NCI-H1092 treated with DMSO at 0.1 percent for 48 hours (cell line): ENCODE measurements at regions not wholly inside any gene's neighbourhood (a gene's known extent, or its start where the extent isn't known, plus 50 kb on each side); places are given as distances from the start of the nearest gene placed in this dataset.
"Not testable (repeated sequence)": the region's sequence is repeated elsewhere in the genome, so short reads cannot be mapped to it uniquely, and the experiment has no call there.

Source experiments
- DNase-seq: peaks from one replicate; lab custom pipeline; 2025; lab: John Stamatoyannopoulos, UW

DNA sequence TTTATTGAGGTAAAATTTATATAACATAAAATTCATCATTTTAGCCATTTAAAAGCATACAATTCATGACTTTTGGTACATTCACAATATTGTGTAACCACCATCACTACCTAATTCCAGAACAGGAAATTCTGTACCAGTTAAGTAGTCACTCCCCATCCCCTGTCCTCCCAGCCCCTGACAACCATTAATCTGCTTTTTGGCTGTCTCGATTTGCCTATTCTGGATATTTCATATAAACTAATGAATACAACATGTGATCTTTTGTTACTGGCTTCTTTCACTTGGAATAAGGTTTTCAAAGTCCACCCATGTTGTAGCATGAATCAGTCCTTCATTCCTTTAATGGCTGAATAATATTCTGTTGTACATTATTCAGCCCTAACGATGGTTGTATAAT, 115.6 kb upstream of the KLF14 start:
- no peak for DNase-seq

GRCh38 chr7:130850956-130851355, 116.9 kb upstream of the KLF14 start:
- DNase-seq, result no peak

DNA sequence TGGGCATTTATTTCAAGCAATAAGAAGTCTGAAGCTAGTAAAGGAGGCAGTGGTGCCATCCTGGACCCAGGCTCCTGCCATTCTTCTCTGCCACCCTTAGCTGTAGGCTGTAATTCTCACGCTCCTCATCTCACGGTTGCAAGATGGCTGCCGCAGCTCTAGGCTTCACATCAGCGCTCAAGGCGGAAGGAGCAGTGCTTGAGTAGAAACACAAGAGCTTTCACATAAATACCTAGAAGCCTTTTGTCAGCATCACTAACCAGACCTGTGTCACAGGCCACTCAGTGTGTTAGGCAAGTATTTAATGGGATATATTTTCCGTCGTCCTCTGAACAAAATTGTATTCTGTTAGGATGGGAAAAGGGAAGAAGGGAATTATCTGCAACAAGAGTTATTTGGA, 118.9 kb upstream of the KLF14 start:
- no peak for DNase-seq

DNA sequence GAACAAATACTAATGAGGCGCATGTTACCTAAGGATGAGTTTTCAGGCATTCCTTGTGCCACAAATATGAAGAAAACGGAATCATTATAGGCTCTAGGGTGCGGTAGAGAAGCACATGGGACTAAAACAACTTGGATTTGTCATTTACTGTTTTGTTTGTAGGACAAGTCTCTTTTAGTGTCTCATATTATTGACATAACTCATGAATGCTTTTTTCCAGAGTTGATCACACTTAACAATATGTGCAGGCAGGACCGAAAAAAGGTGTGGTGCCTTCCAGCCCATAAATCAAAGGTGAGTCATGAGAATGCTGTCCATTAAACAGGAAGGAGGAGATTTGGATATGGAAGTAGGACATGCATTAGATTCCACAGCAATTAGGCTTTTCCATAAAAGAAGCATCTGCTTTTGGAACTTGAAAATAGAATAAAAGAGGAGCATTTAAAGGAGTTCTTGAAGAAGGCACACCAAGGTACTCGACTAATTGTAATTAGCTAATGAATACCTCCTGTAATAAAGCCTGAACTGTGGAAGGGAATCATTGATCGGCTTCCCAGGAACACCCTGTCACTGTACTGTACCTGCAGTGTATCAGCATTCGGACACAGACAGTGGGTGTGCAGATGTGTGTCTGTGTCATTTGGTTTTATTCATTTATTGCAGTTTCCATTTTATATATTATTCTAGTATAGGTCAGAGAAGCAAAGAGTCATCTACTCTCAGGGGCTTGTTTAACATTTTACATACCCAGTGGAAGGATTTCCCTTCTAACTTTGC, 119.7 kb upstream of the KLF14 start:
- no peak for DNase-seq

GRCh38 chr7:130854481-130854880, 120.5 kb upstream of the KLF14 start:
- DNase-seq, result no peak

GRCh38 chr7:130856866-130857265, 122.9 kb upstream of the KLF14 start:
- no peak for DNase-seq

- not testable (repeated sequence) for DNase-seq
Measured at GRCh38 chr7:130860832-130861231, 126.8 kb upstream of the KLF14 start.

GRCh38 chr7:130865408-130866236, 131.6 kb upstream of the KLF14 start:
- no peak for DNase-seq

DNA sequence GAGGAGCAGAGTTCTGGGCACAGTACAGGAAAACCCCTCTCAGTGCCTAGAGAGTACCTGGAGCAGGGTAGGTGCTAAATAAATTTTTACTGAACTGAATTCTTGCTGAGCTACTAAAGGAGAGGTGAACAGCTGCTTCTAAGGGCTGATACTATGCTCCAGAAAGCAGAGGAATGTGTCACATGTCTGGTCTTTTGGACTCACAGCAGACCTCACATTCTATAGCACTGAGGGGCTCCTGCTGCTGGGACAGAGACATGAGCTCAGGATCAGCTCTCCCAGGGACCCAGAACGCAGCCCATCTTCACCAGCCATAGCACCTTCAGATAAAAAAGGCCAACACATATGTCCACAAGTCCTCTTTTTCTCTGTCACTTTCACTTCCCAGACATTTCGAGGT, 133.0 kb upstream of the KLF14 start:
- no peak for DNase-seq

GRCh38 chr7:130867581-130868136, 133.7 kb upstream of the KLF14 start:
- no peak for DNase-seq

DNA sequence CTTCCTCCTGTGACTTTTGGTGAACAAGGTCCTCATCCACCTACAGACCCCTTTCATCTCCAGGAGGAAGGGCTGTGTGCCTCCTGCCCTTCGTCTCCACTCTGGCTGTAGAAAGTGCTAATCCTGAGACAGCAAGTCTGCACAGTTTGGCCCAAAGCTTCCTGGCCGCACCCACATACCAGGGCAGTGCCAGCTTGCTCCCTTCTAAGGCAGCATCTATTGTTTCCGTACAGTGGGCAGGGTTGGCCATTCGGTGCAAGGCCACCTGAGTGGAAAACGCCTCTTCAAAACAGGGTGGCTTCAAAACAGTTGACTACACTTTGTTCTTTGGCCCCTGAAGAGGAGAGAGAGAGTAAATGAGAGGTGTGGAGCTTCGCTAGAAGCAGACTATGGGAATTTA, 134.1 kb upstream of the KLF14 start:
- DNase-seq, result no peak

GRCh38 chr7:130869918-130870317, 135.9 kb upstream of the KLF14 start:
- DNase-seq, result no peak

- no peak for DNase-seq
Measured at GRCh38 chr7:130872341-130872740, 138.3 kb upstream of the KLF14 start.

- no peak for DNase-seq
Measured at GRCh38 chr7:130872756-130873448, 138.9 kb upstream of the KLF14 start.

DNA sequence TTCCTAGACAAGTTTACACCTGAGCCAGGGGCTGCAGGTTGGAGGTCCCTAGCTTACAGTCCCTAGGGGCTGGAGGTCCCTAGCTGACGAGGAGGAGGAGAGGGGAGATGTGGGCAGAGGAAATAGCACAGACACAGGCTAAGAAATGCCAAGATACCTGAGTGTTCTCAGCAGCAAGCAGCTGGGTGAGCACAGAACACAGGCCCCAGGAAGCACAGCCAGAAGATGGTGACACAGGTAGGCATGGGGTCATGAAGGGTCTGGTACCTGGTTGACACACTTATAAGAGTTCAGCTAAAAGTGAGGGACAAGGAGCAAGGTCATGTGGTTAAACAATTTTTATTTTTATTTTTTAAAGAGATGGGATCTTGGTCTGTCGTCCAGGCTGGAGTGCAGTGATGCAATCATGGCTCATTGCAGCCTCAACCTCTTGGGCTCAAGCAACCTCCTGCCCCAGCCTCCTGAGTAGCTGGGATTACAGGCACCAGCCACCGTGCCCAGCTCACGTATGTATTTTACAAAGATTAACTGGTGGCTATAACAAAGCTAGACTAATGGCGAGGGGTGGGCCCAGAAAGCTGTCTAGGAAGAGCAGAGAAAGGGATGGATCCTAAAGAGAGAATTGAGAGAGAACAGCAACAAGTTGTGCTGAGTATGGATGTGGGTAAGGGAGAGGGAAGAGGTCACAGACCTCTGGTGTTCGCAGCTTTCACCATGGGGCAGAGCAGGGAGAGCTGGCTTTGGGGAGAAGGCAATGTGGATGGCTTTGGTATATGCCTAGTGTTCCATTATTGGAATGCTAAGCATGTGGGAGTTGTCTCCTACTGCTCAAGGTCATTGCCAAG, 140.3 kb upstream of the KLF14 start:
- DNase-seq, result no peak

DNA sequence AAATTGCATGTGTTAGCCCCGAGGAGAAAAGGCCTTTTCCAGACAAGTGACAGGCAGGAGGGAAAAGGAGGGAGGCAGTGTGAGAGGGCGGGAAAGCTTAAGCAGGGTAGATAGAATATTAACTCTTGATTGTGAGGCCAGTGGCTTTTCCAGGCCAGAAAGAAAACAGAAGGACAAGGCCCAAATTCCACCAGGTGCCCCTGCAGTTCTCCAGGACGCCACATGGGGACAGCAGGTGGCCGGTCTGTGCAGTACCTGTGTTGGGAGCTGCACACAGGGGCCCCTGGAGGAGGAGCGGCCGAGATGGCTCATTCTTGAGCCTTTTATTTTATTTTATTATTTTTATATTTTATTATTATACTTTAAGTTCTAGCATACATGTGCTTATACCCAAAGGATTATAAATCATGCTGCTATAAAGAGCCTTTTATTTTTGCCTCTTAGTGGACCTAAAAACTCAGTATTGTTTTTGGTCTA, 141.3 kb upstream of the KLF14 start:
- DNase-seq, result peak; percentile 38

DNA sequence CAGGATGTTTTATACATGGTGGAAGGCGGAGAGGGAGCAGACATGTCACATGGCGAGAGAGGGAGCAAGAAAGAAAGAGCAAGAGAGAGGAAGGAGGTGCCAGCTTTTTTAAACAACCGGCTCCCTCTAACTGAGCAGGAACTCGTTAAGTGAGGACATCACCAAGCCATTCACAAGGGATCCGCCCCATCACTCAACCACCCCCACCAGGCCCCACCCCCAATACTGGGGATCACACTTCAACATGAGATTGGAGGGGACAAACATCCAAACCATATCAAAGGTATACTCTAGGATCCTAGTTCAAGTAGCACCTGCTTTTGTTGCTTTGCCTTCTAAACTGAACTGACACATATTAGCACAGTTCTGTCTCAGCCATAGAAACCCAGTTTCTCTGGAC, 141.9 kb upstream of the KLF14 start:
- no peak for DNase-seq

- no peak for DNase-seq
Measured at GRCh38 chr7:130877236-130877990, 143.4 kb upstream of the KLF14 start.

GRCh38 chr7:130877991-130878305, 143.9 kb upstream of the KLF14 start:
- DNase-seq, result no peak

DNA sequence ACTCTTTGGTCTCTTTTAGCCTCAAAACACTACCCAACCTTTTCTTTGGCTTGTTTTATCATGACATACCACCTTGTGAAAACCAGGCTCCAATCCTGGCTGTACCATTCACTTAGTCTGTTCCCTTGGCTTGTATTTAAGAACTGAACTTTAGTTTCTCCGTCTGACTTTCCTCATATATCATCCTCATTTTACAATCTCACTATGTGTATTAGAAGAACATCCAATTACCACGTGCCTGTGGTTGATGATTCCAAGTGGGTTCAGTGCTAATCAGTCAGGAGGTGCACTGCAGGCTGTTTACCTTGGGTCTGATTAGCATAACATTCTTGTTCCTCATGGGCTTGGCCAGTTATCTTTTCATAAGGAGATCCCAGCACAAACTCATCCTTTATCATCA, 144.8 kb upstream of the KLF14 start:
- DNase-seq, result no peak

DNA sequence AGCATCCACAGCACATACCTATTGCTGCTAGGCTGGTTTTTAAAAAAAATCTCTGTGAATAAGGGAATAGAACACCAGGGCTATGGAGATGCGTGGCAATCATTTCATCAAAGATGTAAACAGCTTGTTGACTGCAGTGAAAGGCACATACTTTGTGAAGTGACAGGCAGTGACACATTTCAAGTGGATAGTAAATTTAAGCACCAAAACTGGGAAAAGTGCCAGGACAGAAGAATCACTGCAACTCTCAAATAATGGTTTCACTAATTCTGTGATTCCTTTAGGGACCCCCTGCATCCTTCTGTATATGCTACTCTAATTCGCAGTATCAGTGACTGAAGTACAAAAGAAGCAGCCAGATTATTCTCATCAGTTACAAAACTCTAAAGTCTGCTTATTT, 145.2 kb upstream of the KLF14 start:
- DNase-seq, result no peak
